Liver (tissue), 8 donors: ENCODE measurements at regions not wholly inside any gene's neighbourhood (a gene's known extent, or its start where the extent isn't known, plus 50 kb on each side); places are given as distances from the start of the nearest gene placed in this dataset.
A peak's percentile ranks its signal among the peaks of the same experiment; 100 is the strongest.

Experiments
- DNase-seq: peaks from one replicate; pipeline ENCODE4 v3.0.0-alpha.2; 2017; ENCODE audit warnings: low spot score
- H3K27ac ChIP-seq, 2 donors: one replicate each; pipeline ENCODE4 v1.7.0; 2013; ENCODE audit warnings: inconsistent platforms in 2 of 2, low read length in 2 of 2, control low read depth in 1 of 2, low read depth in 1 of 2, mild to moderate bottlenecking in 1 of 2
- H3K27me3 ChIP-seq, 4 donors: one replicate each; pipeline versions ENCODE4 v1.6.1 to v1.7.0; 2013; ENCODE audit warnings: low read length in 3 of 4, inconsistent platforms in 1 of 4, mild to moderate bottlenecking in 1 of 4, moderate library complexity in 1 of 4; ENCODE audit not compliant: control insufficient read depth in 4 of 4, insufficient read depth in 4 of 4
- H3K36me3 ChIP-seq, 4 donors: one replicate each; pipeline versions ENCODE4 v1.6.1 to v1.7.0; 2013; ENCODE audit warnings: low read length in 3 of 4, mild to moderate bottlenecking in 3 of 4, low read depth in 1 of 4, moderate library complexity in 1 of 4; ENCODE audit not compliant: control insufficient read depth in 4 of 4, insufficient read depth in 3 of 4
- H3K4me1 ChIP-seq, 4 donors: one replicate each; pipeline versions ENCODE4 v1.6.1 to v1.7.0; 2013; ENCODE audit warnings: low read length in 3 of 4, mild to moderate bottlenecking in 3 of 4, moderate library complexity in 1 of 4; ENCODE audit not compliant: control insufficient read depth in 4 of 4, insufficient read depth in 4 of 4
- H3K4me3 ChIP-seq, 3 donors: one replicate each; pipeline versions ENCODE4 v1.6.1 to v1.7.0; 2013; ENCODE audit warnings: low read length in 3 of 3, control low read depth in 1 of 3, low read depth in 1 of 3, mild to moderate bottlenecking in 1 of 3
- H3K9ac ChIP-seq, 2 donors: one replicate each; pipeline ENCODE4 v1.7.0; 2013; ENCODE audit warnings: low read length in 2 of 2, mild to moderate bottlenecking in 2 of 2, moderate library complexity in 2 of 2, control low read depth in 1 of 2, low read depth in 1 of 2
- H3K9me3 ChIP-seq, 4 donors: one replicate each; pipeline versions ENCODE4 v1.6.1 to v1.7.0; 2013; ENCODE audit warnings: low read length in 3 of 4; ENCODE audit not compliant: control insufficient read depth in 4 of 4
- ATF3 ChIP-seq: IDR thresholded peaks from 2 replicates; pipeline ENCODE4 v1.6.1; 2016; ENCODE audit warnings: antibody characterized with exemption
- CTCF ChIP-seq: fragments of 150-350 bp; IDR thresholded peaks from 2 replicates; pipeline ENCODE4 v1.5.1; 2017; ENCODE audit warnings: improper control_type of control experiment, low read depth, low read length; ENCODE audit not compliant: missing input control
- EGR1 ChIP-seq, 2 donors: IDR thresholded peaks; 2 replicates each; pipeline ENCODE4 v1.6.1; 2016 to 2018; ENCODE audit warnings: antibody characterized with exemption in 2 of 2, low read depth in 2 of 2
- FOXA1 ChIP-seq: IDR thresholded peaks from 2 replicates; pipeline ENCODE4 v1.6.1; 2016; ENCODE audit warnings: antibody characterized with exemption
- FOXA2 ChIP-seq: IDR thresholded peaks from 2 replicates; pipeline ENCODE4 v1.6.1; 2016; ENCODE audit warnings: antibody characterized with exemption
- GABPA ChIP-seq, 2 donors: IDR thresholded peaks in 1 of 2; conservative IDR thresholded peaks in 1 of 2; 2 replicates each; pipeline ENCODE4 v1.6.1; 2016; ENCODE audit warnings: antibody characterized with exemption in 2 of 2, mild to moderate bottlenecking in 1 of 2, moderate library complexity in 1 of 2
- HNF4A ChIP-seq, 2 donors: conservative IDR thresholded peaks; 2 replicates each; pipeline ENCODE4 v1.6.1; 2016; ENCODE audit warnings: antibody characterized with exemption in 2 of 2, mild to moderate bottlenecking in 2 of 2
- HNF4G ChIP-seq: IDR thresholded peaks from 2 replicates; pipeline ENCODE4 v1.6.1; 2016; ENCODE audit warnings: antibody characterized with exemption
- JUND ChIP-seq, 2 donors: IDR thresholded peaks; 2 replicates each; pipeline ENCODE4 v1.6.1; 2016; ENCODE audit warnings: antibody characterized with exemption in 2 of 2
- MAX ChIP-seq: IDR thresholded peaks from 2 replicates; pipeline ENCODE4 v1.6.1; 2016; ENCODE audit warnings: antibody characterized with exemption
- NR2F2 ChIP-seq: IDR thresholded peaks from 2 replicates; pipeline ENCODE4 v1.6.1; 2016; ENCODE audit warnings: antibody characterized with exemption
- RAD21 ChIP-seq, 2 donors: IDR thresholded peaks; 2 replicates each; pipeline ENCODE4 v1.6.1; 2016; ENCODE audit warnings: antibody characterized with exemption in 2 of 2, mild to moderate bottlenecking in 2 of 2
- REST ChIP-seq: IDR thresholded peaks from 2 replicates; pipeline ENCODE4 v1.6.1; 2016; ENCODE audit warnings: antibody characterized with exemption, mild to moderate bottlenecking
- RXRA ChIP-seq, 2 donors: IDR thresholded peaks; 2 replicates each; pipeline ENCODE4 v1.6.1; 2017 to 2018; ENCODE audit warnings: antibody characterized with exemption in 2 of 2, mild to moderate bottlenecking in 1 of 2
- SP1 ChIP-seq: IDR thresholded peaks from 2 replicates; pipeline ENCODE4 v1.6.1; 2018; ENCODE audit warnings: antibody characterized with exemption, mild to moderate bottlenecking
- TAF1 ChIP-seq: conservative IDR thresholded peaks from 2 replicates; pipeline ENCODE4 v1.6.1; 2016; ENCODE audit warnings: antibody characterized with exemption, mild to moderate bottlenecking
- YY1 ChIP-seq: IDR thresholded peaks from 2 replicates; pipeline ENCODE4 v1.6.1; 2016; ENCODE audit warnings: antibody characterized with exemption, mild to moderate bottlenecking
- ZBTB33 ChIP-seq: IDR thresholded peaks from 2 replicates; pipeline ENCODE4 v1.6.1; 2016; ENCODE audit warnings: antibody characterized with exemption
- WGBS: extraction: QIAGEN DNeasy Blood & Tissue Kit; methylation state at CpG from one replicate; pipeline ENCODE4 v1.1.7; 2013; 5-methylcytosine and 5-hydroxymethylcytosine counted together
- donor health status: healthy.
- donor health status: healthy.
- donor health status: healthy.
- donor health status: healthy.
- donor health status: healthy.

GRCh38 chr4:103786593-103786992 lies 66.8 kb upstream of the TACR3 start:
- Histone ChIP-seq H3K9me3 (no peaks in the 10 kb centered on the region), H3K27ac (no peak overlapping the region), H3K4me1 (no peaks in the 10 kb centered on the region), H3K4me3 (no peak overlapping the region), H3K9ac (no peak overlapping the region), H3K36me3 (no peaks in the 10 kb centered on the region), H3K27me3 (no peaks in the 10 kb centered on the region)
- no peak for TF ChIP-seq RAD21 (IDR thresholded peaks at IDR 0.05)
- TF ChIP-seq MAX = no peak
- TF ChIP-seq YY1 = no peak
- TF ChIP-seq HNF4G = no peak
- TF ChIP-seq HNF4A (conservative IDR thresholded peaks at IDR 0.05) = no peak
- no peak for TF ChIP-seq FOXA2
- TF ChIP-seq RXRA (IDR thresholded peaks at IDR 0.05) = no peak
- 80% methylated on average over 1 of the region's 1 CpG for WGBS
- no peak for DNase-seq

- H3K4me1 ChIP-seq = no peaks in the 10 kb centered on the region
- no peaks in the 10 kb centered on the region for H3K9me3 ChIP-seq
- no peak overlapping the region for H3K27ac ChIP-seq
- 79% methylated on average over 2 of the region's 2 CpGs for WGBS
- H3K4me3 ChIP-seq = no peak overlapping the region
- no peaks in the 10 kb centered on the region for H3K27me3 ChIP-seq
- no peaks in the 10 kb centered on the region for H3K36me3 ChIP-seq
- DNase-seq = no peak
- no peak overlapping the region for H3K9ac ChIP-seq
- TF ChIP-seq HNF4A (conservative IDR thresholded peaks at IDR 0.05) (peak in 1 of 2 donors; percentile 9), FOXA2 (no peak), GABPA (IDR thresholded peaks at IDR 0.05 in 1 of 2, conservative IDR thresholded peaks at IDR 0.05 in 1 of 2) (no peak), MAX (no peak), NR2F2 (no peak), CTCF (peak; percentile 46), RAD21 (IDR thresholded peaks at IDR 0.05) (peak; percentile 78 to 84), YY1 (no peak), TAF1 (no peak)
Measured at GRCh38 chr4:103786014-103786413, 66.2 kb upstream of the TACR3 start.

- Histone ChIP-seq H3K9me3 (no peaks in the 10 kb centered on the region), H3K27me3 (no peaks in the 10 kb centered on the region), H3K36me3 (no peaks in the 10 kb centered on the region), H3K4me3 (no peak overlapping the region), H3K27ac (no peak overlapping the region), H3K9ac (no peak overlapping the region), H3K4me1 (no peaks in the 10 kb centered on the region)
- DNase-seq = no peak
- TF ChIP-seq TAF1 (no peak), GABPA (IDR thresholded peaks at IDR 0.05 in 1 of 2, conservative IDR thresholded peaks at IDR 0.05 in 1 of 2) (no peak), ZBTB33 (no peak), FOXA2 (no peak), ATF3 (no peak), YY1 (no peak), RAD21 (IDR thresholded peaks at IDR 0.05) (no peak), SP1 (no peak), JUND (IDR thresholded peaks at IDR 0.05) (no peak), RXRA (IDR thresholded peaks at IDR 0.05) (no peak), MAX (no peak), EGR1 (IDR thresholded peaks at IDR 0.05; ENCODE audit: low read depth in 2 of 2) (no peak), REST (no peak), NR2F2 (no peak), HNF4G (no peak), FOXA1 (no peak)
Measured at GRCh38 chr4:103778221-103778620, 58.4 kb upstream of the TACR3 start.
